Common myeloid progenitor, CD34-positive (primary cell): ENCODE measurements at regions not wholly inside any gene's neighbourhood (a gene's known extent, or its start where the extent isn't known, plus 50 kb on each side); places are given as distances from the start of the nearest gene placed in this dataset.

Experiments used
- CTCF ChIA-PET: fragments of 350-600 bp; sonication (Branson Sonifier 250); formaldehyde crosslinking; loops from one replicate; lab custom pipeline; 2021; ENCODE audit warnings: antibody characterized with exemption; lab: Charles Lee
- POLR2A ChIA-PET: fragments of 350-600 bp; sonication (Branson Sonifier 250); formaldehyde crosslinking; loops from one replicate; lab custom pipeline; 2021; ENCODE audit warnings: antibody characterized with exemption; lab: Charles Lee
- DNase-seq, 3 donors: peaks; one replicate each; pipeline versions ENCODE4 v3.0.0 to v3.0.0-alpha.2; 2013
- H3K27ac ChIP-seq, 2 experiments: 1 replicate in 1 of 2; 2 replicates in 1 of 2; pipeline ENCODE4 v1.7.0; 2013; ENCODE audit warnings: inconsistent platforms in 2 of 2, low read length in 2 of 2, mild to moderate bottlenecking in 2 of 2, low read depth in 1 of 2, moderate library complexity in 1 of 2; ENCODE audit not compliant: severe bottlenecking in 2 of 2, insufficient read depth in 1 of 2, poor library complexity in 1 of 2
- H3K27me3 ChIP-seq, 5 experiments: replicated peaks in 2 of 5; 1 replicate in 3 of 5; 2 replicates in 2 of 5; pipeline versions ENCODE4 v1.6.1 to v1.7.0; 2013; ENCODE audit warnings: low read length in 4 of 5, mild to moderate bottlenecking in 2 of 5, moderate library complexity in 2 of 5, inconsistent platforms in 1 of 5; ENCODE audit not compliant: insufficient read depth in 5 of 5, control insufficient read depth in 4 of 5
- H3K36me3 ChIP-seq, 4 experiments: 1 replicate in 2 of 4; 2 replicates in 2 of 4; pipeline versions ENCODE4 v1.6.1 to v1.7.0; 2013; ENCODE audit warnings: low read length in 3 of 4, control low read depth in 1 of 4, mild to moderate bottlenecking in 1 of 4; ENCODE audit not compliant: control insufficient read depth in 4 of 4, insufficient read depth in 4 of 4
- H3K4me1 ChIP-seq, 4 experiments: 1 replicate in 3 of 4; 2 replicates in 1 of 4; pipeline versions ENCODE4 v1.6.1 to v1.7.1; 2013; ENCODE audit warnings: low read length in 3 of 4, mild to moderate bottlenecking in 3 of 4, control low read depth in 1 of 4, inconsistent platforms in 1 of 4, moderate library complexity in 1 of 4; ENCODE audit not compliant: control insufficient read depth in 4 of 4, insufficient read depth in 4 of 4; ENCODE audit errors: control extremely low read depth in 1 of 4
- H3K4me3 ChIP-seq, 7 experiments: 1 replicate in 4 of 7; 2 replicates in 3 of 7; pipeline versions ENCODE4 v1.5.1 to v1.7.0; 2013; ENCODE audit warnings: mild to moderate bottlenecking in 7 of 7, low read length in 6 of 7, moderate library complexity in 6 of 7, inconsistent platforms in 2 of 7, low read depth in 2 of 7, control low read depth in 1 of 7; ENCODE audit not compliant: insufficient read depth in 4 of 7, control insufficient read depth in 1 of 7; ENCODE audit errors: extremely low read depth in 1 of 7
- H3K9me3 ChIP-seq, 5 experiments: 1 replicate in 4 of 5; 2 replicates in 1 of 5; pipeline versions ENCODE4 v1.6.1 to v1.7.1; 2013; ENCODE audit warnings: low read length in 4 of 5, mild to moderate bottlenecking in 2 of 5, inconsistent platforms in 1 of 5, low read depth in 1 of 5, moderate library complexity in 1 of 5; ENCODE audit not compliant: control insufficient read depth in 4 of 5, insufficient read depth in 2 of 5; ENCODE audit errors: control extremely low read depth in 1 of 5
- WGBS: methylation state at CpG from one replicate; pipeline ENCODE4 v1.1.5; 2013; ENCODE audit not compliant: insufficient coverage; 5-methylcytosine and 5-hydroxymethylcytosine counted together

DNA sequence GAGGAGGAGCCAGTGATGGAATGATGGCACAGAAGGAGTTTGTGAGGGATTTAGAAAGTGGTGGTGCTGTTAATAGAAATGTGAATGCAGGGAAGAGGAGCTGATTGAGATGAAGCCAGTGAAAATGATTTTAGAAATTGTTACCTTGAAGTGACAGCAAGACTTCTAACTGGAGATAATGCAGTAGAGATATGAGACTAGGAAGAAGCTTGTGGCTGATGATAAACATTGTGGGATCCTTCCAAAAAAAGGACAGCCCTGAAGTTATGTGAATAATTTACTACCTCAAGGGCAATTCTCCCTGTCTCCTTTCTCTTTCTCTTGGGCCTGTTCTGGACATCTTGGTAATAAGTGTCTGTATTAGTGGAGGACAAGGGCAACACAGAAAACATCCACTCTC lies 138.6 kb downstream of the LSMEM1 start:
- no peak overlapping the region for H3K4me3 ChIP-seq
- ChIA-PET CTCF (no interaction called here), POLR2A (no interaction called here)
- no peaks in the 10 kb centered on the region for H3K36me3 ChIP-seq
- H3K4me1 ChIP-seq = no peaks in the 10 kb centered on the region
- H3K9me3 ChIP-seq = no peaks in the 10 kb centered on the region
- DNase-seq = no peak
- H3K27ac ChIP-seq = no peak overlapping the region
- H3K27me3 ChIP-seq = peaks cover 0 to 3% (median 0%) of the 10 kb centered on the region in 5 experiments

DNA sequence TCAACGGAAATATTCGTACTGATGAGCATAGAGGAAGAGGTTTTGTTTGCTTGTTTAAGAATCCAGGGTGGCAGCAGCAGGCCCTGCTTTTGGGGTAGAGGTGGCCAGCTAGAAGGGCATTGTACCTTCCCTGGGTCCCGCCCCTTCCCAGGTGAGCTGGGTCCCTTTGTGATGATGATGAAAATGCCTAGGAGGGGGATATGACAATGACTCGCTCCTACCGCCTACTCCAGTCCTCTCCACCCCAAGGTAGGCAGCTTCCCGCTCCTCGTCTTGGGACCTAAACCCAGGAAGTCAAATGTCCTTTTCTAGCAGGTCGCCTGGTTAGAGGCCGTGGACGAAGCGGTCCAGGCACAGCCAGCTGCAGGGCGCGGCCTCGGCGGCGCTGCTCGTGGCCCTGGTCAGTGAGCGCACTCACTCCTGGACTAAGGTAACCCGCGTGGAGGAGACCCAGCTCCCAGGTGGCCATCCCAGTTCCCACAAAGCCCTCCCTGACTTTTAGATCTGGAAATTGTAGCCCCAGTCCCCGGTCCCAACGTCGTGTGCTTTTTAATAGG lies 141.4 kb downstream of the LSMEM1 start:
- 91% methylated on average over 22 of the region's 23 CpGs for WGBS
- Histone ChIP-seq H3K36me3 (no peaks in the 10 kb centered on the region), H3K27ac (no peak overlapping the region), H3K4me1 (no peaks in the 10 kb centered on the region), H3K4me3 (no peak overlapping the region), H3K27me3 (peaks cover 0 to 2% (median 0%) of the 10 kb centered on the region in 5 experiments), H3K9me3 (no peaks in the 10 kb centered on the region)
- ChIA-PET CTCF (no interaction called here), POLR2A (no interaction called here)
- no peak for DNase-seq

DNA sequence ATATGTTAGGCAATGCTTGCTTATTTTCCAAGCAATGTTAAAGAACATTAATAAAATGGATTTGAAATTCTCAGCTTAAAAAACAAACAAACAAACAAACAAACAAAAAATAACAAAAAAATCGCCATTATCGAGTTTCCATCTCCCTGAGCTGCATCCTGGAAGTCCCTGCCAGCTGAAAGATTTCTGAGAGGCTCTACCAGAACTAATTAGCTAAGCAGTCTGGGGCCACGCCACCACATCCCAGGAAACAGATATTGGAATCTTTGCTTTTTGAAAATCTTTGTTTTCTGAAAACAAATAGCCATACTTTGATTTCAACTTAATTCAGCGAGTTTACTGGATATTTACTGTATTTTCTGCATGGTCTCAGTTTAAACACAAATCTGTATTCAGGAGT lies 143.6 kb downstream of the LSMEM1 start:
- WGBS = 80% methylated on average over 3 of the region's 4 CpGs
- H3K36me3 ChIP-seq = no peaks in the 10 kb centered on the region
- no peak for DNase-seq
- no peaks in the 10 kb centered on the region for H3K9me3 ChIP-seq
- ChIA-PET CTCF (no interaction called here), POLR2A (no interaction called here)
- no peak overlapping the region for H3K27ac ChIP-seq
- H3K4me1 ChIP-seq = no peaks in the 10 kb centered on the region
- H3K27me3 ChIP-seq = no peaks in the 10 kb centered on the region
- no peak overlapping the region for H3K4me3 ChIP-seq

DNA sequence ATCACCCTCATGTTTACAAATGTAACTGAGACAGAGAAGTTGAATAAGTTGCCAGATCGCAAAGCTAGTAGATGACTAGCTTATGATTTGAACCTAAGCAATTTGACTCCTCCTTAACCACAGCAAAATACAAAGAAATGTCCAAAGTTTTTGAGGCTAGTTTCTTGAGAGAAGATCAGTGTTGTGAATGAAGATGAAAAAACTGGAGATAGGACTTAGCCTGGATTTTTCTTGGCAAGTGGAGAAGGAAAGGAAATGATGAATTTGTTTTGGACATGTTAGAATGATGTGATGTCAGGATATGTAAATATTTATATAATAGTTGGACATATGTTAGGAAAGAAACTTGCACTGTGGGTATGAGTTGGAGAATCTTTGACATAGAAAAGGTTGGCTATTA lies 149.8 kb downstream of the LSMEM1 start:
- no peak overlapping the region for H3K27ac ChIP-seq
- H3K4me3 ChIP-seq = no peak overlapping the region
- H3K4me1 ChIP-seq = no peaks in the 10 kb centered on the region
- no peaks in the 10 kb centered on the region for H3K9me3 ChIP-seq
- ChIA-PET CTCF (no interaction called here), POLR2A (no interaction called here)
- WGBS = no CpG with 5 or more reads among the region's 1 CpG
- no peak for DNase-seq
- no peaks in the 10 kb centered on the region for H3K27me3 ChIP-seq
- H3K36me3 ChIP-seq = no peaks in the 10 kb centered on the region

DNA sequence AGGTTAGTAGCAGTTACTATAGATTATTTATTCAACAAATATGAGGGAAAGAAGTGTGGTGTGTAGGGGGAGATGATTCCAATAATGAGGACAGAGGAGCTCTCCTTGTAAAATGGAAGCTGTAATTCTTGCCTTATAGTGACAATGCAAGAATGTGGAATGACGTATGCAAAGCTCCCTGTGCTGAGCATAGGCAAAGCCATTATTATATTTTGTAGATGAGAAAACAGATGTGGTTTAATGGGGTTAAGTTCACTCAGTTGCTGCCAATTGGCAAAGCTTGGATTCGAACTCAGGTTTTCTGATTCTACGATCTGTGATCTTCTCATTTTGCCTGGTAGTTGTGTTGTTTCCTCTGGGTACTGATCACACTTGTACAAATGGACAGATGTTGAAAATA lies 153.3 kb downstream of the LSMEM1 start:
- no peak for DNase-seq
- POLR2A ChIA-PET = no interaction called here
- H3K4me3 ChIP-seq = no peak overlapping the region
- H3K36me3 ChIP-seq = no peaks in the 10 kb centered on the region
- 100% methylated on average over 2 of the region's 3 CpGs for WGBS
- CTCF ChIA-PET = no interaction called here
- no peaks in the 10 kb centered on the region for H3K27me3 ChIP-seq
- H3K4me1 ChIP-seq = no peaks in the 10 kb centered on the region
- no peak overlapping the region for H3K27ac ChIP-seq
- H3K9me3 ChIP-seq = no peaks in the 10 kb centered on the region

DNA sequence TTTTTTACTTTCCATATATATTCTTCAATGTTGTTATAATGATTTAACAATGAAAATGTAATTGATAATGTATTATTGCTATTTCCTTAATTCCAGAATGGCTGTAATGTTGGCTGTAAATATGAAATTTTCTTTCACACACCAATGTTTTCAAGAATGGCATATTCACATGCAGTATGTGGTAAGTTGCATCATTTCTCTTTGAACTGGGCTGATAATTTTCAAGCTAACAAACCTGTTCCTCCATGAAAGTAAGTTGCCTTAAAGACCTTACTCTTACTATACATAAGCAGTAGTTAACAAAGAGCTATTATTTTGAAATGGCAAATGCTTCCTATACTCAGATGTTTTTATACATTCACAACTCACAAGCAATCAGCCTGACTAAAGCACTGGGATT lies 154.5 kb downstream of the TMEM168 start:
- Histone ChIP-seq H3K4me3 (no peak overlapping the region), H3K4me1 (no peaks in the 10 kb centered on the region), H3K27me3 (no peaks in the 10 kb centered on the region), H3K27ac (no peak overlapping the region), H3K9me3 (no peaks in the 10 kb centered on the region), H3K36me3 (no peaks in the 10 kb centered on the region)
- no peak for DNase-seq
- ChIA-PET CTCF (no interaction called here), POLR2A (no interaction called here)

DNA sequence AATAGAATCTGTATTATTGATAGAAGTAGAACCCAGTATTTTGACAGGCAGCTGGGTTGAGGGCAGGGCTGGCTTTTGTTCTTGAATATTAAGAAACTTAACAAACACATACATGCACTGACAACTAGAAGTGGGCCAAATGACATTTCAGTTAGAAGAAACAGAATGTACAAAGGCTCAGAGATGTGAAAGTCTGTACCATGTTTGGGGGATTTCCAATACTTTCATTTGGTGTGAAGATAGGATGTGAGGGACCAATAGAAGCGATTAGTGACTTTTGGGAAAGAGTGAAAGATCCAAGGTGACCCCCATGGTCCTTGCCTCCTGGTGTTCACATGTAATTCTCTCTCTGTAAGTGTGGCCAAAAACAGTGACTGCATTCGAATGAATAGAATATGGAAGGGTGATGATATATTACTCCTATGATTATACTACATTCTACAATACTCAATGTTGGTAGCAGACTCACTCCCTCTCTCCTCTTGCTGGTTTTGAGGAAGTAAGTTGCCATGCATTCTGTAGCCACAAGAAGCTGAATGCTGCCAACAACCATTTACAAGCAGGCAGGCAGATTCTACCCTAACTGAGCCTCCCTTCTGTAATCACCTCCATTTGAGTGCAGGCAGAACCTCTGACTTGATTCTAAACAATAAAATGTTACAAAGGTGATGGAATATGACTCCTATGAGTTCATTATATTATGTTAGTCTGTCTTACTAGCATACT lies 151.4 kb downstream of the TMEM168 start:
- POLR2A ChIA-PET = no interaction called here

More for the DNA sequence above, 151.4 kb downstream of the TMEM168 start:
- H3K27ac ChIP-seq = no peak overlapping the region
- 83% methylated on average over 1 of the region's 2 CpGs for WGBS
- H3K4me1 ChIP-seq = no peaks in the 10 kb centered on the region
- DNase-seq = peak in 1 of 3 donors; percentile 5
- CTCF ChIA-PET = no interaction called here
- peaks cover 0 to 1% (median 0%) of the 10 kb centered on the region in 5 experiments for H3K9me3 ChIP-seq
- no peak overlapping the region for H3K4me3 ChIP-seq
- H3K36me3 ChIP-seq = no peaks in the 10 kb centered on the region
- H3K27me3 ChIP-seq = no peaks in the 10 kb centered on the region
